Activated gamma-delta T cell treated with Interleukin-2 at 50 U/mL for 16 hours (primary cell): ENCODE measurements at regions not wholly inside any gene's neighbourhood (a gene's known extent, or its start where the extent isn't known, plus 50 kb on each side); places are given as distances from the start of the nearest gene placed in this dataset.
A peak's percentile ranks its signal among the peaks of the same experiment; 100 is the strongest.

Experiments used
- DNase-seq: peaks from one replicate; pipeline ENCODE4 v3.0.0-alpha.2; 2020

DNA sequence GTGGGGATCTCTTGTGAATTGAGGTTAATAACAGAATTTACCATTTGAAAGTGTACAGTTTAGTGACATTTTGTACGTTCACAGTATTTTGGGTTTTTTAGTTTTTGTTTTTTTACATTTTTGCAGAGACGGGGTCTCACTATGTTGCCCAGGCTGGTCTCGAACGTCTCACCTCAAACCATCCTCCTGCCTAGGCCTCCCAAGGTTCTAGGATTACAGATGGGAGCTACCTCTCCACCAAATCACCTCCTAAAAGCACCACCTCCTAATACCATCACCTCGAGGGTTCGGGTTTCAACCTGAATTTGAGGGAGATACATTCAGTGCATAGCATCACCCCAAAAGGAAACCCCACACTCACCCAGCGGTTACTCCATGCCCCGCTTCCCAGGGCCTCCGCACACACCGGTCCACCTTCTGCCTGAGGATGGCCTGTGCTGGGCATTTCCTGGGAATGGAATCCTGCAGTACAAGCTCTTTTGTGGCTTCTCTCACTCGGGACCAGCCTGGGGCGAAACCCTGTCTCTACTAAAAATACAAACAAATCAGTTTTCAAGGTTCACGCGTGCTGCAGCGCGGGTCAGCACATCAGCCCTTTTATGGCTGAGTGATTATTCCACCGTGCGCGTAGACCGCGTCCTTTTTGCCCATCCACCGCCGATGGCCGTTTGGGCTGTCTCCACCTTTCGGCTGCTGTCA, 182.7 kb upstream of the CIBAR2 start:
- no peak for DNase-seq

DNA sequence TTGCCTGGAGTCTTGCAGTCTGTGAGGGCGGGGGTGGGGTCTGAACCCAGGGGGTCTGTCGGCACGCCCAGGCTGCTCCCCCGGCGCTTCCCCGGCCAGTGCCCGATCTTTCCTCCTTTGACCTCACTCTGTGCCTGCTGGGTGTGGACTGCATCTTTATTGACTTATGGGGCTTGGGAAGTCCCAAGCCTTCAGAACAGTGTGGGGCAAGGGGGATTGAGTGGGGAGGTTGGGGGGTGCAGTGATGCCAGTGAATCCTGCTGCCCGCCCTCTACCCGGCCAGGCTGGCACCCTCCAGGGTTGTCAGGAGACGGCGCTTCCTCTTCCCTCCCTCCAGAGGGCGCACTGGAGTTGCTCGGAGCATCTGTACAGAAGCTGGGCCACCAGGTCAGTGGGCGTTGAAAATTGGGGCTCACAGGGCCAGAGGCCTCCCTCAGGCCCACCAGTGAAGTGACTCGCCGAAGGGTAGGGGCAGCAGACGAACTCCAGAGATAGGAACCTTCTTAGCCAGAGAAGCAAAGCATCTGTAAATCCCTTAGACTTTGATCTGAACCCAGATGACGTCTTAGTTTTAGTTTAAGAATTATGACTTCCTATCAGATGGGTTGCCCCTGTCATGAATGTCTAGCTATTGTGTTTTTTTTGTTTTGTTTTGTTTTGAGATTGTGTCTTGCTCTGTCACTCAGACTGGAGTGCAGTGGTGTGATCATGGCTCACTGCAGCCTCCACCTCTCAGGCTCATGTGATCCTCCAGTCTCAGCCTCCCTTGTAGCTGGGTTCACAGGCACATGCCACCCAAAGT, 184.8 kb upstream of the CIBAR2 start:
- peak; percentile 50 for DNase-seq

DNA sequence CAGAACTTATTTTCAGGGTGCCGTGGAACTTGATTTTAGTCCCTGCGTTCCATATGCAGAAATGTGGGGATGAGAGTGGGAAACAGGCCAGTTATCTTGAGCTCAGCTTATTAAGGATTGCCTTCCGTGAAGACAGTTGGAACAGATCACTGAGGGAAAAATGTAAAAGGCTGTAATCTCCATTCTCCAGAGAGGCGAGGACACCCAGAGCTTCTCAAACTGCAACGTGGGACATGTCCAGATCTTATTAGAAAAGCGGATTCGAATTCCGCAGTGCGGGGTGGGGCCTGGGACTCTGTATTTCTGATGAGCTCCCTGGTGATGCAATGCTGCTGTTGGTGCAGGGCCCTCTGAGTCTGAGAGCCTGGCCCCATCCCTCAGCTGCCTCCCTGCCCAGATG, 185.6 kb upstream of the CIBAR2 start:
- DNase-seq = no peak

DNA sequence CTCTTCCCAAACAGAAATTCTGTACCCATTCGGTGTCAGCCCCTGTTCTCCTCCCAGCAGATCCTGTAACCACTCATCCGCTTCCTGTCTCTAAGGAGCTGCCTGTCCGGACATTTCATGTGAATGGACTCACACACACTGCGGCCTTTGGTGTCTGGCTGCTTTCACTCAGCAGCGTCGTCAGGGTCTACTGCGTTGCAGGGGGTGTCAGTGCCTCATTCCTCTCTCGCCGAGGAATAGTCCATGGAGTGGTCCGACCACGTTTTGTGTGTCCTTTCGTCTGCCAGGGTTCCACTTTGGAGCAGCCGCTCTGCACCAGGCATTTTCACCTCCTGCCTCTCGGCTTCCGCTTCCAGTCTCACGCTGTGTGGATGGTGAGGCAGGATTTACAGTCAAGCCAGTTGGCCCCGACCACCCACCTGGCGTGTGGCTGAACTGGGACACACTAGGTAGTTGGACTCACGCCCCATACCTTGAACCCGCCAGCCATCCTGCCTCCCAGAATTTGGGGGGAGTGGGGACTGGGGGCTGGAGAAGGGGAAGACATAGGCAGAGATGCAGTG, 188.2 kb upstream of the CIBAR2 start:
- DNase-seq = no peak

DNA sequence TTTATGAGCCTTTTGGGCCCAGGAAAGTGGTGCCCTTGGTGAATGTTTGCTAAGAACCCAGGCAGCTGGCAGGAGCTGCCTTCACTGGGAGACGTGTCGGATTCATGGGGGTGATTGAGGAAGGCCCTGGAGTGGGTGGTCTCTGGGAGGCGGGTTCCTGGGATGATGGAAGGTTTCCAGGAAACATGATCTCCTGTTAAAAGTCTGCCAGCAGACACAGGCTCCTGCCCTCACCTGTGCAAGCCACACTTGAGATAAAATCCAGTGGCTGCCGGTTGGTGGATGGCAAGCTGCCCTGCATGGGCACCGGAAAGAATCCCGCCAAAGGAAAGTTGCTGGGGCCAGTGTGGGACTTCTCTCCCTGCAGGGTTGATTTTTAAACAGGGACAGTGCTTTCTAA, 189.0 kb upstream of the CIBAR2 start:
- no peak for DNase-seq

DNA sequence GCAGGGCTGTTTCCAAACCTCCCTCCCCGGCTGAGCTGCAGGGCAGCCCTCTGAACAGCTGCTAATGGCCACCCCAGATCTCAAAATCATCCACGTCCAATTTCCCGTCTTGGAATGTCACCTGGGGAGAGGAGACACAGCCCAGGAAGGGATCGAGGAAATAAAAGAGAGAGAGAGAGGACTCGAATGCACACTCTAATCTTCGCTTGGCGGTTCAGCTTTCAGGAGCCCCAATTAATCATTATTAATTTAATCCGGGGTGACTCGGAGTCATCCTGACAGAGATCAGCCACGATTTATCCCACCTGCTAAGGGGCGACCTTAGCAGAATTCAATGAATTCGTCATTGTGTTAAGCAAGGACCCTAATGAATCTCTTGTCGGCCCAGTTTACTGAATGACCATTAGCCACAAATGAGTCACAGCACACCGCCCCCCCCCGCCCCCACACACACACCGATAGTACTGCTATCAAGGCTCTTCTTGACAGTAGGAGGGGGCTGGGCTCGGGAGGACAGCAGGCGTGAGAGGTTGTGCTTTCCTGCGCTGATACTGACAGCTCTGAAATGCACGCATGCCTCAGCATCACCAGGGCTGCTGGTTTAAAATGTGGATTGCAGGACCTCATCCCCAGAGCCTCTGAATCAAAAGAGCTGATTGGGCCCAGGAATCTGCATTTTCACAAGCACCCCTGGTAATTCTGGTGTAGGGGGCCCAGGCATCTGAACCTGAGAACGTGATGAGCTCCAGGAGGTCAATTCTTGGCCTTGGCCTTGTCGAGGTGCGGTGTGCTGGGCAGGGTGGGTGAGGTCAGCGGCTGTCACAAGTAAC, 190.0 kb upstream of the CIBAR2 start:
- DNase-seq = no peak

DNA sequence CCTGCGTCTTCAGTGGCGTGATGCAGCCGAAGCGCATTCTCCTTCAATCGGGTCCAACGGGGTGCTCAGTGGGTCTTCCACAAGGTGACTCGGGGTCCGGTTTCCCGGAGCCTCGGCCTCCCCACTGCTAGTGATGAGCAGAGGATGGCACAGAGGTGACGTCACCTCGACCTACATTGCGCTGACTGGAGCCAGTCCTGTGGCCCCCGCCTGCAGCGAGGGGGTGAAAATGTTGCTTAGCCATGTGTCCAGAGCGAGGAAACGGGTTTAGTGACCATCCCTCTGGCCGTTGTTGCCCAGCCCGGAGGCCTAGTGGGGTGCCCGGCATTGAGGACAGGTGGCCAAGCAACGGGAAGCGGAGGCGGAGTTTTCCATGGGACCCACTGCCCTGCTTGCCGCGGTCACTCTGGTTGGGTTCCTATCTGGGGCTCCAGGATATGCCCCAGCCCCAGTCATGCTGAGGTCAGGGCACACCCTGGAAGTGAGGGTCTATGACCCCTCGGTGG, 190.6 kb upstream of the CIBAR2 start:
- no peak for DNase-seq

DNA sequence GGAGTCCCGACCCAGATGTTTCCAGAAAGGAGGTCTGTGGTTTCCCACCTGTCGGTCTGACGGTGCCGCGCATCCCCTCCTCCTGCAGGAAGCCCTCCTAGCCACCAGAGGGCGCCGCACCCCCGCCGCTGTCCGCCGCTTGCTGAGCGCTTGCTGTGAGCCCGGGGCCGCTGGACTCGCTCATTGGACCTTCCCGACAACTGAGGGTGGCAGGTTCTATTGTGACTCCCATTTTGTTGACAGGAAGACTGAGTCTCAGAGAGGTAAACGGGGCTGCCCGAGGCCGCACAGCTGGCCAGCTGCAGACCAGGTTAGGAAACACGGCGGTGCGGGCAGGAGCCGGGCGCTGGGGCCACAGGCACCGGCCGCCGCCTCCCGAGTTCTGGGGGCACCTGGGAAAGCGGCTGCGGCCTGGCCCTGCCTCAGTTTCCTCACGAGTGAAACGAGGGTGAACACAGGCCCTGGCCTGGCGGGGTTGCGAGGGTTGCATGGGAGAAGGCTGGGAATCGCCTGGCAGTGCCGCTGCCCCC, 191.1 kb upstream of the CIBAR2 start:
- DNase-seq = peak; percentile 72

DNA sequence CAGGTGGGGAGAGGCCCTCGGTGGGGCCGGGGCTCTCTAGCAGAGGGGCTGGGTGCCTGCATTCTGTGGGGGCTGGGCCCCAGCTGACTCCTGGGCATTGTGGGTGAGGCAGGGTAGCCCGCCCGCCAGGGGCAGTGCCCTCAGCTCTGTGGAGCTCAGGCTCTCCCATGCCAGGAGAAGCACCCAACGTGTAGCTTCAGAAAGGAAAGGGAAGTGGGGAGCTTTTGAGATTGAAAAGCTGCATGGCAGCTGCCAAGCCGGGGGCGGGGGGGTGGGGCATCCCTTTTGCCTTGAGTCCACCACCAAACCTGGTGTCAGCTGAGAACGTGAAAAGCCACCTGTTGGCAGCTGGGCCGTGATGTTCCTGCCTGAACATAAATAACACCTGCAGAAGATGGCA, 192.1 kb upstream of the CIBAR2 start:
- DNase-seq = no peak

DNA sequence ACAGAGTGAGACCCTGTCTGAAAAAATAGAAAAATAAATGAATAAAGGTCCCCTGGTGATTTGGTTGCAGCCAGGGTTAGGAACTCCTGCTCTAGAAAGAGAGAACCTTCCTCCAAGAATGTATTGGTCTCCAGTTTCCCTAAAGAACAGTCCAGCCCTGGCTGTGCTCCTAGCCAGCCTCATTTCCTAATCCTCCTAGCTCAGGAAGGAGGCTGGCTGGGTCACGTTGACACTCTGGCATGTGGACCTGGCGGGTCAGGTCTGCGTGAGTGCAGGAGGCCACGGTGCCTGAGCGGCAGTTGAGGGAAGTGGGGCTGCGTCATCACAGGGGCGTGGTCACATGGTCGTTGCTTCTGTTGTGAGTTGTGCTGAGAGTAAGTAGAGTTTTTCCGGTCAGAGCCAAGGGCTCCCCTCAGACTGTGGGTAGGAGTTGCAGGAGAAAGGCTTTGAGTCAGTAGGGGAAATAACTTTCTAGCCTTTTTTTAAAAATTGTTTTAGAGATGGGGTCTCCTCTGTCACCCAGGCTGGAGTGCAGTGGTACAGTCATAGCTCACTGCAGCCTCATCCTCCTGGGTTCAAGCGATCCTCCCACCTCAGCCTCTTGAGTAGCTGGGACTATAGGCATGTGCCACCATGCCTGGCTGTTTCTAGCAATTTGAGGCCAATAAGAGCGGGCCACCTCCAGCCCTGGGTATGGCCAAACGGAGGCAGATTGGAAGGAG, 194.0 kb upstream of the CIBAR2 start:
- peak; percentile 73 for DNase-seq

DNA sequence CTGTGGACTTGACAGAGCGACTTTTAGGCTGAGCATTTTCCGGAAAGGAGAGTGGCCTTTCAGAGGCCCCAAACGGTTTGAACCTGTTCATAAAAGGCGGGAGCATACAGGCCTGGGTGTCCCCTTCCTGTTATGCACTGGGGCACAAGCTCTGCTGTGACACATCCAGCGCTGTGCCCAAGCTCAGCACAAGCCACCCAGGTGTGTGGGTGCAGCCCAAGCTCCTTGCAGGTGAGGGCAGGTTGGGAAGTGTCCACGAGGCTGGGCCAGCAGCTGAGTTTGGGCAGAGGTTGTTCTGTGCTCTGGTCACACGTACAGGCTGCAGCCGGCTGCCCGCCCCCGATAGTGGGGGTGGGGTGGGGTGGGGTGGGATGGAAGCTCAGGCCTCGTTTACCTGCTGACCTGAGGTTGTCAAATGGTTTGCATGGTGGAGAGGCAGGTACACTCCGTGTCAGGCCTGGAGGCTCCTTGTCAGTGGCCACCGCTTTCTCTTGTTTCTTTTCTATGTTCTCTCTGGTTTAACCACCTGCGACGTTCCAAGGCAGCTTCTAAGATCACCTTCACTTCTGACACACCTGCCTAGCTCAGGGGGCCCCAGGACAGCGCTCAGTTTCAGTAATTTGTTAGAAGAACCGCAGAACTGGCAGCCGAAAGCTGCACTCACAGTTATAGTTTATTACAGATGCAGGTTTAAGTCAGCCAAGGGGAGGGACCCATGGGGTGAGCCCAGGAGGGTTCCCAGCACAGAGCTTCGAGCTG, 194.7 kb upstream of the CIBAR2 start:
- no peak for DNase-seq

DNA sequence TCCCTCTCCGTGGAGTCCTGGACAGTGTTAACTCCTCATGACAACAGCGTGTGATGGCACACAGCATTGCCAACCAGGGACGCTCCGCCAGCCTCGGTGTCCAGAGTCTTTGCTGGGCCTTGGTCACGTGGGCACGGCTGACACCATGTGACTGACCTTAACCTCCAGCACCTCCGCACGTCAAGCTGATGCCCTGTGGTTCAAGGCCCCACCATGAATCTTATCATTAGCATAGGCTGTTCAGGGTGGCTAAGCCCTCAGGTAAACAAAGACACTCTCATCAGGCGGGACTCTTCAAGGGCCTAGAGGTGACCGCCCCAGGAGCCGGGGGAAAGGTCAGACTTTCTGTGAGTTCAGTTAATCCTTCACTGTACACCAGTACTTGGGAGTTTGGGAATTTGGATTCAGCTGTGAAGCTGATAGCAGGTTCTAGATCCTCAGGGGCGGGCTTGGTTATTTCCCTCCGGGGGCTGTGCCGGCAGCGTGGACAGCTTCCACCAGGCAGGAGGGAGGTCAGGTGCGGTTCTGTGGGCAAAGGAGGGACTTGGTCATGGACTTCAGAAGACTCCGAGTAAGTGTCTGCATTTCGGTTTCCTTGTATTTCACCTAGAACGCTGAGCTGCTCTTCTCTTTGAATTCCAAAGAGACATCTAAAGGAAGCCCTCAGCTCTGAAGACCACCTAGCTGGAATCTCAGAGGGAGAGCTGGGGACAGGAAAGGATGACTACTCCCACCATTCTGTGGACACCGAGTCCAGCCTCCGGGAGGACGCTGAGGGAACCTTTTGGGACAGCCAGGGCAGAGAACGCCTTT, 195.5 kb upstream of the CIBAR2 start:
- DNase-seq = no peak

DNA sequence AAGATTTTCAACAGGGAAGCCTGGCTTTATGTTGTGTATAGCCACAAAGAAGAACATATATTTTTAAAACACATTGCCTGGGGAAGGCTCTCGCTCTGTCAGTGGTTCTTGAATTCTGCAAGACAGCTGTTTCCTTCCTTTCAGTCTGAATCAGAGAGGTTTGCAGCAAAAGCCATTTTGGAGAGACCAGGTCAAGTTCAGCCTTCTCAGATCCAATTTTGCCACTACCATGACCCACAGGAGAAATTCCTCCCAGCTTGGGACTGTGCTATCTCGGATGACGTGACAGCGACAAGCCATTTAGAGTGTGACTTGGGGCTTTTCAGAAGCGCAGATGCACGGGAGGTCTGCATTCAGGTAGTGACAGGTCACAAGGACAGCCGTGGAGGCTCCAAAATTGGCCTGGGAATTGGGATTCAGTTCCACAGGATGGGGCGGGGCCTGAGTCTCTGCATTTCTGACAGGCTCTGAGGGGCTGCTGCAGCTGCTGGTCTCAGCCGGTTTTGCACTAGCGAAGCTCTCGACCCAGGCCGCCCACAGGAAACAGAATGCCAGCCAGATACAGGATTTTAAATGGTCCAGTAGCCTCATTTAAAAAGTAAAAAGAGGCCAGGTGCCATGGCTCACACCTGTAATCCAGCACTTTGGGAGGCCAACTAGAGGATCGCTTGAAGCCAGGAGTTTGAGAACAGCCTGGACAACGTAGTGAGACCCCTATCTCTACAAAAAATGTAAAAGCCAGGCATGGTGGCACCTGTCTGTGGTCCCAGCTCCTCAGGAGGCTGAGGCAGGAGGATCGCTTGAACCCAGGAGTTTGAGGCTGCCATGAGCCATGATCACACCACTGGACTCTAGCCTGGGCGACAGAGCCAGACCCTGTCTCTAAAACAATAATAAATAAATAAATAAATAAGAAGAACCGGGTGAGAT, 196.6 kb upstream of the CIBAR2 start:
- DNase-seq = no peak

DNA sequence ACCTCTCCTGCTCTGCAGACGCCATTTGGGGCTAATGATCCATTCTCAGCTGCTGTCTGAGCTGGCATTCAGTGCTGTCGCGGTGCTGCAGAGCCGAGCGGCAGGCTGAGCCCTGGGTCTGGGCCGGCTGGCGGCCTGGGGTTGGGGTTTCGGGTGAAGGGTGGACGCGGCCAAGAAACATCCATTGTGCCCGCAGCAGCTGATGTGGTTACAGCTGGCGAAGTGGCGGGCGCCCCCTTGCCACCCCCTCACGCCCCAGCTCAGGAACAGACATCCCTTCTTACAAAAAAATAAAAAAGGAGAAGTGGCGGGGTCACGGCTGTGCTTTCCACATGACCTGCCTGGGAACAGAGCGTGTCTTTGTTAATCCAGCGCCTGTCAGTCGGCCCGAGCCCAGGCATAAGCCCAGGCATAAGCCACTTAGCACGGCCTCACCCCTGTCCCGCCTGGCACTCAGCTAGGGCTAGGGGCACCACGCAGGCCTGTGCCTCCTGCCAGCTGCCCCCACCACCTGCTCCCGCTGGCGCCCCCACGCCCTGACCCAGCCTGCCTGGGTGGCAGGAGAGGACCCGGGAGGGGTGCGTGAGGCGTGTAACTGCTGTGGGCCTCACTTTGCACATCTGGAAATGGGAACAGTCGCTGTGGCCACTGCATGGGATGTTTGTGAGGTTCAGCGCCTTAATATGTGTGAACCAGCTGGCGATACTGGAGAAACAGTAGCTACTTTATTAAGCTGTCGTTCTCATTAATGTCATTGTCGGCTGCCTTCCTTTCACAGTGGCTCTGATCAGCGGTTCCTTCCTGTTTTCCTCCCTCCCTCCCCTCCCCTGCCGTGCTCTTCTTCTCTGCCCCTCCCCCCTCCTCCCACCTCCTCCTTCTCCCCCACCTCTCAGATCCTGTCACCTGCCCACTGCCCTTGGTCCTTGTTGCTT, 197.7 kb upstream of the CIBAR2 start:
- DNase-seq = no peak

DNA sequence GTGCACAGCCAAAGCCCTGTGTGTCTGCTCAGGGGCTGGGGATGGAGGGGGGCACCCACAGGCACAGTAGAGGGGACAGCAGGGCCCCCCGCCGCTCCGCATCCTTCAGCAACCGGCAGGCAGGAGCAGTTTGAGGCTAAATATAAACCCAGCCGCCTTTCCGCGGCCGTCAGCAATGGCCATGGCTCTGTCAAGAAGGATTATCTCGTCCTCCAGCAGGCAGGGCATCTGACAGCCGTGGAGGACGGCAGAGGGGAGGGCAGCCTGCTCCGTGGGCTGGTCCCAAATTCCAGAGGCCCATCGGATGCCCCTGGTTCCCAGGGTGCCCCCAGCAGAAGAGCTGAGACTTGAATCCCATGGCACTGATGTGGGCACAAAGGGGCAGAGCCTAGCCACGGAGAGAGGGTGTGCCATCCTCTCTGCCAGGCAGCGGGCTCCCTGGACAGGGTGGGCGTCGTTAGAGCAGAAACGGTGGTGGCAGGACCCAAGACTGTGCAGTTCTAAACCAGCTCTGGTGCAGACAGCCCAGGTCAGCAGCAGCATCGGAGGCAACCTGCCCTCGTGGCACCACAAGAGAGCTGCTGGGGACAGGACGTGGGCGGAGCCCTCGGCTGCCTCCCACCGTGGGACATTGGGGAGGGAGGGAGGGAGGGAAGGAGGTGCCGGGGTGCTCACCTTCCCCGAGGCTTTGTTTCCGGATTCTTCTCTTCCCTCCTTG, 198.8 kb upstream of the CIBAR2 start:
- peak; percentile 36 for DNase-seq

DNA sequence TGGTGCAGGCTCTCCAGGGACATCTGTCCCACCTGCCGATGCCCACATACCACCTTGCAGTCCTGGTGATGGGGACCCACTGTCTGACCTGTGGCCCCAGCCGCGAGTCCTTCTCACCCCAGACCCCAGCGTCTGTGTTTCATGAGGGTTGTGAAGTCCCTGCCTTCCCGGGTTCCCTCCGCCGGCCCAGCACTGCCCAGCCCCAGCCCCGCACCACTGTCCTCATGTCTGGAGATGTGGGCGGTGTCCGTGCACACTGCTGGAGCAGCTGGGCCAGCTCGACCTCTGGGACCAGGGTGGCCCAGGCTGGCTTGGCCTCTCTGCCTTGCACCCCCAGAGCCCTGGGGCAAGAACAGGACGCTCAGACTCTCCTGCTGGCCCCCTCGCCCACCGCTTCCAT, 199.5 kb upstream of the CIBAR2 start:
- no peak for DNase-seq

DNA sequence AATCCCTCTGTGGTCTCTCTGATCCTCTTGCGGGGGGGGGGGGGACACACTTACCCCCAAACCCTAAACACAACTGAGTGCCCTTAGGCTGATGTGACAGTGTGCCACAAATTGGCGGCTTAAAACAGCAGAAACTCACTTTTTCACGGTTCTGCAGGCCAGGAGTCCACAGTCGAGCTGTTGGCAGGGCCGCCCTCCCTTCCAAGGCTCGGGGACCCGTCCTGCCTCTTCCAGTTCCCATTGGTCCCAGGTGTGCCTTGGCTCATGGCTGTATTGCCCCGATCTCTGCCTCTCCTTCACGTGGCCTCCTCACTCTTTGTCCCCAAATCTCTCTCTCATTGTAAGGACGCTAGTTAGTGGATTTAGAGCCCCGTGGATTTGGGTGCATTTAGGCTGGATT, 199.9 kb upstream of the CIBAR2 start:
- no peak for DNase-seq
